Liver (tissue), 7 donors: ENCODE measurements at regions not wholly inside any gene's neighbourhood (a gene's known extent, or its start where the extent isn't known, plus 50 kb on each side); places are given as distances from the start of the nearest gene placed in this dataset.

Experiments used
- DNase-seq: peaks from one replicate; pipeline ENCODE4 v3.0.0-alpha.2; 2017; ENCODE audit warnings: low spot score
- H3K27ac ChIP-seq, 2 donors: one replicate each; pipeline ENCODE4 v1.7.0; 2013; ENCODE audit warnings: inconsistent platforms in 2 of 2, low read length in 2 of 2, control low read depth in 1 of 2, low read depth in 1 of 2, mild to moderate bottlenecking in 1 of 2
- H3K27me3 ChIP-seq, 4 donors: one replicate each; pipeline versions ENCODE4 v1.6.1 to v1.7.0; 2013; ENCODE audit warnings: low read length in 3 of 4, inconsistent platforms in 1 of 4, mild to moderate bottlenecking in 1 of 4, moderate library complexity in 1 of 4; ENCODE audit not compliant: control insufficient read depth in 4 of 4, insufficient read depth in 4 of 4
- H3K36me3 ChIP-seq, 4 donors: one replicate each; pipeline versions ENCODE4 v1.6.1 to v1.7.0; 2013; ENCODE audit warnings: low read length in 3 of 4, mild to moderate bottlenecking in 3 of 4, low read depth in 1 of 4, moderate library complexity in 1 of 4; ENCODE audit not compliant: control insufficient read depth in 4 of 4, insufficient read depth in 3 of 4
- H3K4me1 ChIP-seq, 4 donors: one replicate each; pipeline versions ENCODE4 v1.6.1 to v1.7.0; 2013; ENCODE audit warnings: low read length in 3 of 4, mild to moderate bottlenecking in 3 of 4, moderate library complexity in 1 of 4; ENCODE audit not compliant: control insufficient read depth in 4 of 4, insufficient read depth in 4 of 4
- H3K4me3 ChIP-seq, 3 donors: one replicate each; pipeline versions ENCODE4 v1.6.1 to v1.7.0; 2013; ENCODE audit warnings: low read length in 3 of 3, control low read depth in 1 of 3, low read depth in 1 of 3, mild to moderate bottlenecking in 1 of 3
- H3K9ac ChIP-seq, 2 donors: one replicate each; pipeline ENCODE4 v1.7.0; 2013; ENCODE audit warnings: low read length in 2 of 2, mild to moderate bottlenecking in 2 of 2, moderate library complexity in 2 of 2, control low read depth in 1 of 2, low read depth in 1 of 2
- H3K9me3 ChIP-seq, 4 donors: one replicate each; pipeline versions ENCODE4 v1.6.1 to v1.7.0; 2013; ENCODE audit warnings: low read length in 3 of 4; ENCODE audit not compliant: control insufficient read depth in 4 of 4
- ATF3 ChIP-seq: IDR thresholded peaks from 2 replicates; pipeline ENCODE4 v1.6.1; 2016; ENCODE audit warnings: antibody characterized with exemption
- EGR1 ChIP-seq, 2 donors: IDR thresholded peaks; 2 replicates each; pipeline ENCODE4 v1.6.1; 2016 to 2018; ENCODE audit warnings: antibody characterized with exemption in 2 of 2, low read depth in 2 of 2
- FOXA1 ChIP-seq: IDR thresholded peaks from 2 replicates; pipeline ENCODE4 v1.6.1; 2016; ENCODE audit warnings: antibody characterized with exemption
- HNF4A ChIP-seq, 2 donors: conservative IDR thresholded peaks; 2 replicates each; pipeline ENCODE4 v1.6.1; 2016; ENCODE audit warnings: antibody characterized with exemption in 2 of 2, mild to moderate bottlenecking in 2 of 2
- HNF4G ChIP-seq: IDR thresholded peaks from 2 replicates; pipeline ENCODE4 v1.6.1; 2016; ENCODE audit warnings: antibody characterized with exemption
- JUND ChIP-seq, 2 donors: IDR thresholded peaks; 2 replicates each; pipeline ENCODE4 v1.6.1; 2016; ENCODE audit warnings: antibody characterized with exemption in 2 of 2
- MAX ChIP-seq: IDR thresholded peaks from 2 replicates; pipeline ENCODE4 v1.6.1; 2016; ENCODE audit warnings: antibody characterized with exemption
- NR2F2 ChIP-seq: IDR thresholded peaks from 2 replicates; pipeline ENCODE4 v1.6.1; 2016; ENCODE audit warnings: antibody characterized with exemption
- REST ChIP-seq: IDR thresholded peaks from 2 replicates; pipeline ENCODE4 v1.6.1; 2016; ENCODE audit warnings: antibody characterized with exemption, mild to moderate bottlenecking
- SP1 ChIP-seq: IDR thresholded peaks from 2 replicates; pipeline ENCODE4 v1.6.1; 2018; ENCODE audit warnings: antibody characterized with exemption, mild to moderate bottlenecking
- TAF1 ChIP-seq: conservative IDR thresholded peaks from 2 replicates; pipeline ENCODE4 v1.6.1; 2016; ENCODE audit warnings: antibody characterized with exemption, mild to moderate bottlenecking
- YY1 ChIP-seq: IDR thresholded peaks from 2 replicates; pipeline ENCODE4 v1.6.1; 2016; ENCODE audit warnings: antibody characterized with exemption, mild to moderate bottlenecking
- WGBS: extraction: QIAGEN DNeasy Blood & Tissue Kit; methylation state at CpG from one replicate; pipeline ENCODE4 v1.1.7; 2013; 5-methylcytosine and 5-hydroxymethylcytosine counted together
- donor health status: healthy.
- donor health status: healthy.
- donor health status: healthy.
- donor health status: healthy.

- H3K9ac ChIP-seq, result no peak overlapping the region
- H3K27me3 ChIP-seq, result no peaks in the 10 kb centered on the region
- TF ChIP-seq HNF4G (no peak), YY1 (no peak), MAX (no peak), JUND (IDR thresholded peaks at IDR 0.05) (no peak), TAF1 (no peak), FOXA1 (no peak), REST (no peak), ATF3 (no peak), HNF4A (conservative IDR thresholded peaks at IDR 0.05) (no peak)
- H3K9me3 ChIP-seq, result no peaks in the 10 kb centered on the region
- H3K27ac ChIP-seq, result no peak overlapping the region
- H3K4me3 ChIP-seq, result no peak overlapping the region
- no peaks in the 10 kb centered on the region for H3K36me3 ChIP-seq
- H3K4me1 ChIP-seq, result no peaks in the 10 kb centered on the region
- DNase-seq, result no peak
Observed at GRCh38 chr5:103422756-103423155, 139.8 kb downstream of the NUDT12 start.

- Histone ChIP-seq H3K27ac (no peak overlapping the region), H3K36me3 (no peaks in the 10 kb centered on the region), H3K9me3 (no peaks in the 10 kb centered on the region), H3K4me3 (no peak overlapping the region), H3K9ac (no peak overlapping the region), H3K4me1 (no peaks in the 10 kb centered on the region), H3K27me3 (peaks cover 0 to 3% (median 0%) of the 10 kb centered on the region in 4 donors)
- 70% methylated on average over 2 of the region's 2 CpGs for WGBS
- DNase-seq, result no peak
- TF ChIP-seq JUND (IDR thresholded peaks at IDR 0.05) (no peak), SP1 (no peak)
Observed at GRCh38 chr5:103414604-103415003, 148.0 kb downstream of the NUDT12 start.

- no peaks in the 10 kb centered on the region for H3K4me1 ChIP-seq
Observed at GRCh38 chr5:103411711-103412110, 150.9 kb downstream of the NUDT12 start.

More at GRCh38 chr5:103411711-103412110, 150.9 kb downstream of the NUDT12 start:
- 75% methylated on average over 1 of the region's 1 CpG for WGBS
- Histone ChIP-seq H3K9me3 (no peaks in the 10 kb centered on the region), H3K9ac (no peak overlapping the region), H3K27me3 (peaks cover 0 to 3% (median 0%) of the 10 kb centered on the region in 4 donors), H3K27ac (no peak overlapping the region), H3K4me3 (no peak overlapping the region), H3K36me3 (no peaks in the 10 kb centered on the region)
- no peak for DNase-seq
- no peak for TF ChIP-seq SP1
- TF ChIP-seq NR2F2, result no peak
- no peak for TF ChIP-seq REST
- no peak for TF ChIP-seq MAX
- no peak for TF ChIP-seq EGR1 (IDR thresholded peaks at IDR 0.05; ENCODE audit: low read depth in 2 of 2)
